Adrenal gland (tissue), 9 donors: ENCODE measurements at regions not wholly inside any gene's neighbourhood (a gene's known extent, or its start where the extent isn't known, plus 50 kb on each side); places are given as distances from the start of the nearest gene placed in this dataset.

ENCODE experiments used
- DNase-seq, 7 donors: peaks; one replicate each; pipeline ENCODE4 v3.0.0-alpha.2; 2019 to 2020
- H3K27ac ChIP-seq, 5 donors: fragments of 200-600 bp; sonication (generic) in 4 of 5; 1 replicate in 3 of 5; 2 replicates in 2 of 5; pipeline versions ENCODE4 v1.5.1 to v1.8.0; 2016 to 2020; ENCODE audit warnings: mild to moderate bottlenecking in 1 of 5
- H3K27me3 ChIP-seq: fragments of 200-600 bp; 2 replicates; pipeline ENCODE4 v1.8.0; 2021
- H3K36me3 ChIP-seq, 2 donors: fragments of 200-600 bp; replicated peaks in 1 of 2; 1 replicate in 1 of 2; 2 replicates in 1 of 2; pipeline versions ENCODE4 v1.5.1 to v1.8.0; 2018 to 2022
- H3K4me1 ChIP-seq, 2 donors: fragments of 200-600 bp; replicated peaks in 1 of 2; 1 replicate in 1 of 2; 2 replicates in 1 of 2; pipeline versions ENCODE4 v1.5.1 to v1.8.0; 2018 to 2021
- H3K4me3 ChIP-seq, 4 donors: fragments of 200-600 bp; sonication (generic) in 3 of 4; one replicate each; pipeline ENCODE4 v1.5.1; 2016 to 2018
- H3K9me3 ChIP-seq, 3 donors: fragments of 200-600 bp; sonication (generic) in 1 of 3; replicated peaks in 1 of 3; 1 replicate in 2 of 3; 2 replicates in 1 of 3; pipeline versions ENCODE4 v1.5.1 to v1.8.0; 2016 to 2021
- POLR2A ChIP-seq, 2 donors: fragments of 450-650 bp; IDR thresholded peaks; one replicate each; pipeline ENCODE4 v1.6.1; 2017; ENCODE audit warnings: antibody characterized with exemption in 2 of 2, mild to moderate bottlenecking in 2 of 2, moderate library complexity in 1 of 2
- WGBS, 4 donors: extraction: QIAGEN DNeasy Blood & Tissue Kit in 2 of 4; methylation state at CpG; one replicate each; pipeline versions ENCODE4 v1.1.5 to v1.1.7; 2013 to 2017; 5-methylcytosine and 5-hydroxymethylcytosine counted together
- intact Hi-C, 2 donors: fragments of 100-400 bp; cut with DNase I; formaldehyde crosslinking; loops; one replicate each; pipeline versions ENCODE4 v1.14.1 to v1.15.0; 2022 to 2023
- TF ChIP-seq, protein P1 (sequence below), 6 experiments: fragments of 450-650 bp in 4 of 6; fragments of 200-600 bp in 2 of 6; sonication (generic) in 1 of 6; IDR thresholded peaks; 1 replicate in 5 of 6; 2 replicates in 1 of 6; pipeline versions ENCODE4 v1.5.1 to v1.8.0; 2016 to 2021; ENCODE audit warnings: antibody characterized with exemption in 6 of 6, mild to moderate bottlenecking in 2 of 6, moderate library complexity in 1 of 6
- donor health status: healthy with polysubstance abuse.
- donor health status: Bipolar disorder and iron deficiency.
- donor health status: DM: yes; HTN: yes; CAD: no.
- donor health status: DM: no; HTN: no; CAD: no.
- donor health status: DM: no; HTN: no; CAD: no.

DNA sequence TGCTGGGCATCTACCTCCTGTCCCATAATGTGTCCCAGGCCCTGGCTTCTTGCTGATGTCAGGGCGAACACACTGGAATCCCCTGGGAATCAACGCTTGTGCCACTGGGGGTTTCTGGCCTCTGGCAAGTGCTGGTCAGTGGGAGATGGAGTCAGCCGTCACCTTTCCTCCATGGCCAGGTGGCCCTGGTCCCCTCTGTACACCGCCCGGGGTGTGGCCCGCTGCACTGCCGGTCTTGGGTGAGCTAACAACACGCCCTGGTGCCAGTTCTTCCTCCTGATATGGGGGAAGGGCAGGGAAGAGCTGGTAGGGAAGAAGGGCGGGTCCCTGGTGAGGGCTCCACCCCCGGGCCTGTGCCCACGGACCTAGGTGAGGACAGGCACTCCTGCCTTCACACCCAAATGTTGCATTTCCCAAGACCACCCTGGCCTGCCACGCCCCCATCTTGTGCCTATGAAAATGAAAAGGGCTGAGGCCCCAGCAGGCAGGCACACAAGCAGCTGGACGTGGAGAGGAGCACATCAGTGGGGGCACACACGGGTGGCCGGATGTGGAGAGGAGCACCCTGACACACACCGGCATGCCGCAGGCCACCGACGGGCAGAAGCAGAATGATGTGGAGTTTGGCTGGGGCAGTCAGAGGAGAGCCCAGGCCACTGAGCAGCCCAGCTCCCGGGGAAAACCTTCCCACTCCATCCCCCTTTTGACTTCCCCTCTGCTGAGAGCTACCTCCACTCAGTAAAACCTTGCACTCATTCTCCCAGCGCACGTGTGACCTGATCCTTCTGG, 140.5 kb downstream of the ASB1 start:
- TF ChIP-seq, protein P1, sequence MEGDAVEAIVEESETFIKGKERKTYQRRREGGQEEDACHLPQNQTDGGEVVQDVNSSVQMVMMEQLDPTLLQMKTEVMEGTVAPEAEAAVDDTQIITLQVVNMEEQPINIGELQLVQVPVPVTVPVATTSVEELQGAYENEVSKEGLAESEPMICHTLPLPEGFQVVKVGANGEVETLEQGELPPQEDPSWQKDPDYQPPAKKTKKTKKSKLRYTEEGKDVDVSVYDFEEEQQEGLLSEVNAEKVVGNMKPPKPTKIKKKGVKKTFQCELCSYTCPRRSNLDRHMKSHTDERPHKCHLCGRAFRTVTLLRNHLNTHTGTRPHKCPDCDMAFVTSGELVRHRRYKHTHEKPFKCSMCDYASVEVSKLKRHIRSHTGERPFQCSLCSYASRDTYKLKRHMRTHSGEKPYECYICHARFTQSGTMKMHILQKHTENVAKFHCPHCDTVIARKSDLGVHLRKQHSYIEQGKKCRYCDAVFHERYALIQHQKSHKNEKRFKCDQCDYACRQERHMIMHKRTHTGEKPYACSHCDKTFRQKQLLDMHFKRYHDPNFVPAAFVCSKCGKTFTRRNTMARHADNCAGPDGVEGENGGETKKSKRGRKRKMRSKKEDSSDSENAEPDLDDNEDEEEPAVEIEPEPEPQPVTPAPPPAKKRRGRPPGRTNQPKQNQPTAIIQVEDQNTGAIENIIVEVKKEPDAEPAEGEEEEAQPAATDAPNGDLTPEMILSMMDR (IDR thresholded peaks at IDR 0.05): no peak
- no peak for TF ChIP-seq POLR2A (IDR thresholded peaks at IDR 0.05)
- DNase-seq: no peak
- intact Hi-C loops: no loop called here

DNA sequence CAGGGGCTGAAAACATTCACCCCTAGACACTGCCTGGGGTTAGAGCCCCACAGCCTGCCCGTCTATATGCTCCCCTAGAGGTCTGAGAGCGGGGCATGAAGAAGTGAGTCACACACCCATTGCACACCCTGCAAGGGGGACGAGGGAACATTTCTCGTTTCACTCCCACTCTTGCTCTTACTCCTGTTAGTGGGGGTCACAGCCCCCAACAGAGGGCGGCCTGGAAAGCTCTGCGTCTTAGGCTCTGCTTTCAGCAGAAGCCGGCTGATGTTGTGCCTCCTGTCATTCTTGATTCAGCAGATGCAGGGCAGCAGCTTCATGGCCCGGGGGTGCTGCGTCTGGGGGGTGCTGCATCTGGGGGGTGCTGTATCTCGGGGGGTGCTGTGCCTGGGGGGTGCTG, 141.3 kb downstream of the ASB1 start:
- H3K27ac ChIP-seq: no peak overlapping the region
- no peaks in the 10 kb centered on the region for H3K36me3 ChIP-seq
- no peak overlapping the region for H3K4me3 ChIP-seq
- no peaks in the 10 kb centered on the region for H3K9me3 ChIP-seq
- 56 to 84% (median 79%) methylated on average over 3 to 10 of the region's 10 CpGs for WGBS, 4 donors
- no peaks in the 10 kb centered on the region for H3K27me3 ChIP-seq
- TF ChIP-seq, protein P1 (IDR thresholded peaks at IDR 0.05): no peak
- TF ChIP-seq POLR2A (IDR thresholded peaks at IDR 0.05): no peak
- DNase-seq: no peak
- H3K4me1 ChIP-seq: no peaks in the 10 kb centered on the region
- intact Hi-C loops: no loop called here

More for the DNA sequence above, 140.5 kb downstream of the ASB1 start:
- H3K27ac ChIP-seq: no peak overlapping the region
- H3K36me3 ChIP-seq: no peaks in the 10 kb centered on the region
- H3K4me3 ChIP-seq: no peak overlapping the region
- H3K9me3 ChIP-seq: no peaks in the 10 kb centered on the region
- H3K27me3 ChIP-seq: no peaks in the 10 kb centered on the region
- no peaks in the 10 kb centered on the region for H3K4me1 ChIP-seq
- 70 to 91% (median 87%) methylated on average over 10 to 22 of the region's 22 CpGs for WGBS, 4 donors

DNA sequence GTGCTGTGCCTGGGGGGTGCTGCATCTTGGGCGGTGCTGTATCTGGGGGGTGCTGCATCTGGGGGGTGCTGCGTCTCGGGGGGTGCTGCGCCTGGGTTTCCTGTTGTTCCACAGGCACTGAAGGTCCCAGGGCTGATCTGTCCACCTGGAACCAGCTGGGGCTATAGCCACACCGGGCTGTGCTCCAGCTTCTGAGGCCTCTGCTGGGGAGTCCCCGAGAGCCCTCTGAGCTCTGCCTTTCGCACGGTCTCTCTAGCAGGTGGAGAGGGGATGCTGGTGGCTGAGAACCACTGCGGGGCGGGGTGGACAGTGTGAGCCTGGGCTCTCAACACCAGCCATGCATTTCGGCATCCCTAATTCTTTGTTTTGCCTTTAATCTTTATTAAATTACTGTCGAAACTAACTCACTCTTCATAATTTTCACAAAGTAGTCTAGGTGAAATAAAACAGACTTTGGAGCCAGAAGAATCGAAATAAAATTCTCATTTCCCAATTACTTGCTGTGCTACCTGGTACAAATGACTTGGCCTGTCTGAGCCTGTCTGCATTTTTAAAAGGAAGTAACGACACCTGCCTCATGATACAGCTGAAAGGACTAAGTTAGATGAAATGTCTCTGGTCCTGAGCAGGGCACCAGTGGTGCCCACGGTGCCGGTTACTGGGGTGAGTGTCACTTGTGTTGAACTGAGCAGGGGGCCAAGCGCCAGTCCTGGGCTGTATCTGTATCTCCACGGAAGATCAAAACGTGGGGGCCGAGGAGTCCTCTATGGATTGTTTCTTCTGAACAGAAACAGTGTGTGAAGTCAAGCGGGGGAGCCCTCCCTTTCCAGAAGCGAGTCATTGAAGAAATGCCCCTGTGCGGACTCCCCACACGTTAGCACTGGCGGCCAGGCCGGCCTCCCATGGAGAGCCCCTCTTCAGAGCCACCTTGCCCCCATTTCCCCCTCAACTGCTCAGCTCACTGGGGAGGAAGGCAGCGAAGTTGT, 142.0 kb downstream of the ASB1 start:
- TF ChIP-seq POLR2A (IDR thresholded peaks at IDR 0.05): no peak
- TF ChIP-seq, protein P1 (IDR thresholded peaks at IDR 0.05): no peak
- 75 to 88% (median 81%) methylated on average over 23 to 27 of the region's 27 CpGs for WGBS, 4 donors
- H3K4me1 ChIP-seq: no peaks in the 10 kb centered on the region
- intact Hi-C loops: no loop called here
- H3K9me3 ChIP-seq: no peaks in the 10 kb centered on the region
- no peaks in the 10 kb centered on the region for H3K27me3 ChIP-seq
- no peak overlapping the region for H3K4me3 ChIP-seq
- H3K36me3 ChIP-seq: no peaks in the 10 kb centered on the region
- H3K27ac ChIP-seq: no peak overlapping the region
- DNase-seq: no peak

- no peak for DNase-seq
- H3K36me3 ChIP-seq: no peaks in the 10 kb centered on the region
- no peaks in the 10 kb centered on the region for H3K27me3 ChIP-seq
- no peak overlapping the region for H3K4me3 ChIP-seq
- 83 to 86% (median 85%) methylated on average over 20 to 25 of the region's 25 CpGs for WGBS, 4 donors
- intact Hi-C loops: no loop called here
- no peaks in the 10 kb centered on the region for H3K9me3 ChIP-seq
- H3K4me1 ChIP-seq: no peaks in the 10 kb centered on the region
- H3K27ac ChIP-seq: no peak overlapping the region
- TF ChIP-seq, protein P1 (IDR thresholded peaks at IDR 0.05): no peak
- TF ChIP-seq POLR2A (IDR thresholded peaks at IDR 0.05): no peak
These were observed 142.9 kb downstream of the ASB1 start for GRCh38 chr2:238569507-238570195.
